Ecto neural progenitor cell (in vitro differentiated cells): ENCODE measurements at regions not wholly inside any gene's neighbourhood (a gene's known extent, or its start where the extent isn't known, plus 50 kb on each side); places are given as distances from the start of the nearest gene placed in this dataset.
"Not testable (repeated sequence)": the region's sequence is repeated elsewhere in the genome, so short reads cannot be mapped to it uniquely, and the experiment has no call there.

Experiments used
- DNase-seq: peaks from one replicate; pipeline ENCODE4 v3.0.0-alpha.2; 2018; ENCODE audit warnings: low spot score

GRCh38 chr10:84571146-84571545 is 242.8 kb downstream of the CCSER2 start:
- no peak for DNase-seq

- DNase-seq: no peak
These were observed 245.7 kb downstream of the CCSER2 start for GRCh38 chr10:84574102-84574501.

- DNase-seq: no peak
These were observed 253.6 kb downstream of the CCSER2 start for GRCh38 chr10:84581976-84582375.

GRCh38 chr10:84583501-84583900 is 255.1 kb downstream of the CCSER2 start:
- peak; percentile 7 for DNase-seq

GRCh38 chr10:84587789-84588188 is 259.4 kb downstream of the CCSER2 start:
- peak; percentile 10 for DNase-seq

- DNase-seq: peak; percentile 33
These were observed 260.0 kb downstream of the CCSER2 start for GRCh38 chr10:84588426-84588825.

- peak; percentile 34 for DNase-seq
These were observed 260.6 kb downstream of the CCSER2 start for GRCh38 chr10:84588971-84589370.

GRCh38 chr10:84589526-84590205 is 261.3 kb downstream of the CCSER2 start:
- peak; percentile 27 for DNase-seq

- DNase-seq: peak; percentile 22
These were observed 262.2 kb downstream of the CCSER2 start for GRCh38 chr10:84590327-84591193.

- peak; percentile 22 for DNase-seq
These were observed 265.1 kb downstream of the CCSER2 start for GRCh38 chr10:84593506-84593905.

GRCh38 chr10:84596585-84596984 is 268.2 kb downstream of the CCSER2 start:
- no peak for DNase-seq

GRCh38 chr10:84599254-84599653 is 270.9 kb downstream of the CCSER2 start:
- DNase-seq: no peak

GRCh38 chr10:84600947-84601346 is 272.6 kb downstream of the CCSER2 start:
- peak; percentile 34 for DNase-seq

- not testable (repeated sequence) for DNase-seq
These were observed 274.2 kb downstream of the CCSER2 start for GRCh38 chr10:84602543-84602942.

GRCh38 chr10:84603971-84604370 is 275.6 kb downstream of the CCSER2 start:
- DNase-seq: no peak

GRCh38 chr10:84605802-84606201 is 277.4 kb downstream of the CCSER2 start:
- no peak for DNase-seq

GRCh38 chr10:84606428-84606827 is 278.0 kb downstream of the CCSER2 start:
- DNase-seq: no peak

GRCh38 chr10:84607044-84607443 is 278.7 kb downstream of the CCSER2 start:
- DNase-seq: no peak

- DNase-seq: no peak
These were observed 279.1 kb downstream of the CCSER2 start for GRCh38 chr10:84607523-84607922.

- no peak for DNase-seq
These were observed 279.7 kb downstream of the CCSER2 start for GRCh38 chr10:84608126-84608525.

- peak; percentile 81 for DNase-seq
These were observed 285.1 kb downstream of the CCSER2 start for GRCh38 chr10:84613336-84614021.

- no peak for DNase-seq
These were observed 298.2 kb downstream of the CCSER2 start for GRCh38 chr10:84626397-84627087.
